Activated CD8-positive, alpha-beta memory T cell treated with anti-CD3 and anti-CD28 coated beads, Interleukin-2, amount 50 U/mL, for 48 hours (primary cell): ENCODE measurements at regions not wholly inside any gene's neighbourhood (a gene's known extent, or its start where the extent isn't known, plus 50 kb on each side); places are given as distances from the start of the nearest gene placed in this dataset.
"Not testable (repeated sequence)": the region's sequence is repeated elsewhere in the genome, so short reads cannot be mapped to it uniquely, and the experiment has no call there.

Experiments
- DNase-seq: peaks from one replicate; pipeline ENCODE4 v3.0.0-alpha.2; 2020

GRCh38 chr17:72175787-72176515, 55.1 kb downstream of the SOX9 start:
- no peak for DNase-seq

- DNase-seq: no peak
Observed at GRCh38 chr17:72176516-72176851, 55.7 kb downstream of the SOX9 start.

- DNase-seq: no peak
Observed at GRCh38 chr17:72176951-72177660, 56.3 kb downstream of the SOX9 start.

- no peak for DNase-seq
Observed at GRCh38 chr17:72177738-72178137, 56.9 kb downstream of the SOX9 start.

- DNase-seq: no peak
Observed at GRCh38 chr17:72182371-72182873, 61.6 kb downstream of the SOX9 start.

GRCh38 chr17:72183194-72183685, 62.4 kb downstream of the SOX9 start:
- DNase-seq: no peak

GRCh38 chr17:72184805-72185204, 64.0 kb downstream of the SOX9 start:
- DNase-seq: no peak

- no peak for DNase-seq
Observed at GRCh38 chr17:72185564-72185963, 64.7 kb downstream of the SOX9 start.

GRCh38 chr17:72187556-72187955, 66.7 kb downstream of the SOX9 start:
- DNase-seq: no peak

- DNase-seq: no peak
Observed at GRCh38 chr17:72188801-72189200, 68.0 kb downstream of the SOX9 start.

- DNase-seq: no peak
Observed at GRCh38 chr17:72189768-72190593, 69.2 kb downstream of the SOX9 start.

- DNase-seq: no peak
Observed at GRCh38 chr17:72191356-72191755, 70.5 kb downstream of the SOX9 start.

GRCh38 chr17:72191921-72192799, 71.3 kb downstream of the SOX9 start:
- DNase-seq: no peak

- DNase-seq: no peak
Observed at GRCh38 chr17:72192800-72193192, 72.0 kb downstream of the SOX9 start.

- no peak for DNase-seq
Observed at GRCh38 chr17:72193391-72194106, 72.7 kb downstream of the SOX9 start.

- not testable (repeated sequence) for DNase-seq
Observed at GRCh38 chr17:72194107-72194440, 73.3 kb downstream of the SOX9 start.

- no peak for DNase-seq
Observed at GRCh38 chr17:72199256-72199655, 78.4 kb downstream of the SOX9 start.

- no peak for DNase-seq
Observed at GRCh38 chr17:72204742-72205141, 83.9 kb downstream of the SOX9 start.

GRCh38 chr17:72205357-72205756, 84.5 kb downstream of the SOX9 start:
- no peak for DNase-seq

- no peak for DNase-seq
Observed at GRCh38 chr17:72205822-72206221, 85.0 kb downstream of the SOX9 start.

GRCh38 chr17:72206376-72206775, 85.6 kb downstream of the SOX9 start:
- no peak for DNase-seq

- no peak for DNase-seq
Observed at GRCh38 chr17:72208832-72209231, 88.0 kb downstream of the SOX9 start.
